ENCODE measurements at regions not wholly inside any gene's neighbourhood (a gene's known extent, or its start where the extent isn't known, plus 50 kb on each side); places are given as distances from the start of the nearest gene placed in this dataset.

GRCh38 chr14:101480022-101480746 is 81.1 kb upstream of the DIO3 start:
- Histone ChIP-seq H3K4me3 (no peak overlapping the region), H3K4me1 (peaks cover 42% of the 10 kb centered on the region), H3K27ac (peak overlapping the region; percentile 8), H3K9me3 (no peaks in the 10 kb centered on the region), H3K36me3 (no peaks in the 10 kb centered on the region), H3K27me3 (no peaks in the 10 kb centered on the region)
- DNase-seq (ENCODE audit: extremely low spot score in 2 of 2): no peak
- intact Hi-C loops (cut with DNase I): no loop called here
- TF ChIP-seq POLR2AphosphoS5 (IDR thresholded peaks at IDR 0.05; ENCODE audit: insufficient read depth in 1 of 2, low read depth in 1 of 2) (no peak), CTCF (IDR thresholded peaks at IDR 0.05) (no peak), POLR2A (IDR thresholded peaks at IDR 0.05) (no peak)

- peaks cover 36% of the 10 kb centered on the region for H3K4me1 ChIP-seq
- no peak for DNase-seq (ENCODE audit: extremely low spot score in 2 of 2)
- TF ChIP-seq CTCF (IDR thresholded peaks at IDR 0.05): no peak
- peak in 1 of 2 donors; percentile 39 for TF ChIP-seq POLR2AphosphoS5 (IDR thresholded peaks at IDR 0.05; ENCODE audit: insufficient read depth in 1 of 2, low read depth in 1 of 2)
- H3K27me3 ChIP-seq: no peaks in the 10 kb centered on the region
- no peak overlapping the region for H3K4me3 ChIP-seq
- no peaks in the 10 kb centered on the region for H3K36me3 ChIP-seq
- H3K9me3 ChIP-seq: no peaks in the 10 kb centered on the region
- peak overlapping the region; percentile 8 for H3K27ac ChIP-seq
- intact Hi-C loops (cut with DNase I): no loop called here
These were observed 80.4 kb upstream of the DIO3 start for GRCh38 chr14:101480747-101481530.

GRCh38 chr14:101481557-101481956 is 79.7 kb upstream of the DIO3 start:
- DNase-seq (ENCODE audit: extremely low spot score in 2 of 2): no peak
- Histone ChIP-seq H3K27ac (peak overlapping the region; percentile 8), H3K27me3 (no peaks in the 10 kb centered on the region)

GRCh38 chr14:101482066-101482465 is 79.2 kb upstream of the DIO3 start:
- peaks cover 25% of the 10 kb centered on the region for H3K4me1 ChIP-seq
- intact Hi-C loops (cut with DNase I): no loop called here
- H3K9me3 ChIP-seq: no peaks in the 10 kb centered on the region
- H3K36me3 ChIP-seq: no peaks in the 10 kb centered on the region
- H3K27ac ChIP-seq: no peak overlapping the region
- DNase-seq (ENCODE audit: extremely low spot score in 2 of 2): no peak
- TF ChIP-seq POLR2A (IDR thresholded peaks at IDR 0.05) (no peak), CTCF (IDR thresholded peaks at IDR 0.05) (no peak), POLR2AphosphoS5 (IDR thresholded peaks at IDR 0.05; ENCODE audit: insufficient read depth in 1 of 2, low read depth in 1 of 2) (no peak)
- no peak overlapping the region for H3K4me3 ChIP-seq
- no peaks in the 10 kb centered on the region for H3K27me3 ChIP-seq

More at GRCh38 chr14:101481557-101481956, 79.7 kb upstream of the DIO3 start:
- TF ChIP-seq POLR2AphosphoS5 (IDR thresholded peaks at IDR 0.05; ENCODE audit: insufficient read depth in 1 of 2, low read depth in 1 of 2) (no peak), POLR2A (IDR thresholded peaks at IDR 0.05) (no peak), CTCF (IDR thresholded peaks at IDR 0.05) (no peak)
- Histone ChIP-seq H3K36me3 (no peaks in the 10 kb centered on the region), H3K4me1 (peaks cover 30% of the 10 kb centered on the region), H3K4me3 (no peak overlapping the region), H3K9me3 (no peaks in the 10 kb centered on the region)
- intact Hi-C loops (cut with DNase I): no loop called here

- DNase-seq (ENCODE audit: extremely low spot score in 2 of 2): no peak
- Histone ChIP-seq H3K27me3 (no peaks in the 10 kb centered on the region), H3K27ac (no peak overlapping the region), H3K36me3 (no peaks in the 10 kb centered on the region), H3K4me1 (peaks cover 12% of the 10 kb centered on the region), H3K4me3 (no peak overlapping the region), H3K9me3 (no peaks in the 10 kb centered on the region)
- intact Hi-C loops (cut with DNase I): no loop called here
- no peak for TF ChIP-seq POLR2A (IDR thresholded peaks at IDR 0.05)
- no peak for TF ChIP-seq POLR2AphosphoS5 (IDR thresholded peaks at IDR 0.05; ENCODE audit: insufficient read depth in 1 of 2, low read depth in 1 of 2)
- TF ChIP-seq CTCF (IDR thresholded peaks at IDR 0.05): no peak
These were observed 77.5 kb upstream of the DIO3 start for GRCh38 chr14:101483829-101484228.

All from vagina (tissue), 2 donors.